ENCODE measurements at regions not wholly inside any gene's neighbourhood (a gene's known extent, or its start where the extent isn't known, plus 50 kb on each side); places are given as distances from the start of the nearest gene placed in this dataset.

DNA sequence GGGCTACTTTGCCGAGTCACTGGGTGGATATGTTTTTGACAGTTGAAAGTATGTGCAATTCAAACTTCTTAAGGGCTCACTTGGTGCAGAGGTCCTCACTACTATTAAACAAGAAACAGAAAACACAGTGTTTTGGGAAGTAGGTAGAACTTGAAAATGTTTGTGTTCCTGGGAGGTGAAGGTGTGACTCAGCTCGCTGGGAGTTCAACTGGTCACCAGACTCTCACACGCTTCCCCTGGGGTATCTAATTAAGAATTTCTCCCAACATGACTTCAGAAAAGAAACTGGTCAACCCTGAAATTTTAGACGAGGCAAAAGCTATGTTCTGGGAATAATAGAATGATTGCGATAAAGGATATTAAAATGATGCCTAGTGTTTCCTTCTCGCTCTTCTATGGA lies 1039.8 kb upstream of the SEMA6D start:
- DNase-seq = no peak

DNA sequence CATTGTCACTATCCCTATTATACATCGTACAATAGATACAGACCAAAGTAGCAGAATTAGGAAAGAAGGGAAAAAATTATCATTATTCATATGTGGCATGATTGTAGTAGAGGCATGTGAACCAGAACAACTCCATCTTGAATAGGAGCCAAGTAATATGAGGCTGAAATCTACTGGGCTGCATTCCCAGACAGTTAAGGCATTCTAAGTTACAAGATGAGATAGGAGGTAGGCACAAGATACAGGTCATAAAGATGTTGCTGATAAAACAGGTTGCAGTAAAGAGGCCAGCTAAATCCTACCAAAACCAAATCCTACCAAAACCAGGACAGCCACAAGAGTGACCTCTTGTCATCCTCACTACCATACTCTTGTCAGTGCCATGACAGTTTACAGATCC lies 1035.4 kb upstream of the SEMA6D start:
- no peak for DNase-seq

DNA sequence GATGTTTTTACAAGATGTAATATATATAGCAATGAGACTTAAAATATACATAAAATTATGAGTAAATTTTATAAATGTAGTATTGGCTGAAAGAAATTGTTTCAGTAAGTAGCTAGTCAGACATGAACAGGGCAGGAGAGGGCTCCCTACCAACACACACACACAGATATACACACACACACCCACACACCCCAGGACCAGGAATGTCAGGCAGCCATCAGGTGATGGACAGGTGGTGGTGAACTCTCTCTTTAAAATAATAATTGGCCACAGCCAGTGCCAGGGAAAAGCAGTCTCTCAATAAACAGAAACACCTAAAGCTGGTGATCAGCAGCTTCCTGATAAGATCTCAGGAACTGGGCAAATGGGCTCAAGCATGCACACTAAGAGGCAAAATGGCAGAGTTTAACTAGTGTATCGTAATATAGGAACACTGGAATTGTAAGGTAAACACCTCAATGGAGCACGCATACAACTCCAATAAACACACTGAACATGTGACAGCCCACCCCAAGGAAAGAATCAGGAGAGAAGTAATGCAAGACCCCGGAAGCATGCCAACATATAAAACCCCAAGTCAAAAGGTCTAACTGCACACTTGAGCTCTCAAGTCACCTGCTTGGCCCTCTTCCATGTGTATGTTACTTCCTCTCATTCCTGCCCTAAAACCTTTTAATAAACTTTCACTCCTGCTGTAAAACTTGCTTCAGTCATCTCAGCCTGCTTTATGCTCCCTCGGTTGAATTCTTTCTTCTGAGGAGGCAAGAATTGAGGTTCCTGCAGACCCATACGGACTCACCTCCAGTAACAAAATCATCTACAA lies 1034.1 kb upstream of the SEMA6D start:
- DNase-seq = no peak

DNA sequence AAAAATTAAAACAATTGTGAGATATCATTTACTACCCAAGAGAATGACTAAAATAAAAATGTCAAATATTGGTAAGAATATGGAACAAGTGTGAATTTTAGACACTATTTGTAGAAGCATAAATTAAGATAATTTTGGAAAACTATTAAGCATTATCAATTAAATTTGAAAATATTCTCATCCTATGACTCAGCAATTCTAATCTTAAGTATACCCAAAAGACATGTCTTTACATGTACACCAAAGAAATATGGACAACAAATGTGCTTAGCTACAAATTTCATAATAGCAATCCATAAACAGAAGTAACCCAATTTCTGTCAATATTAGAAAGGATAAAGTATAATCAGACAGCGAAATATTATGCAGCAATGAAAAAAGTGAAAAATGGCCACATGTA lies 1032.2 kb upstream of the SEMA6D start:
- DNase-seq = no peak

DNA sequence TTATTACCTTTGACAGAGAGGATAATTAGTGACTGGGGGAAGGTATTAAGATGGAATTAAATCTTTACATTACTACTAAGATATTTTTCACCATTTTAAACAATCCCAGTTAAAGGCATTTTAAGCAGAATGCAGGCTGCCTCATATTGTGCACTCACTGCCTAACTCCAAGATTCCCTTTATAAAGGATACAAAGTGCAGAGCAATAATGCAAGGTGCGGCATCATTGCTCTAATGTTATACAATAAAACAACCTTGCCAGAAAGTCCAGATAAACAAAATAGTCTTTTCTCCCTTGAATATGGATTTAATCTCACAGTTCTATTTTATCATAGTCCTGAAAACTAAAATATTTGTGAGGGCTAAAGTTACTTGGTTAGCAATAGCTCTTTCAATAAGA lies 1031.6 kb upstream of the SEMA6D start:
- DNase-seq = no peak

DNA sequence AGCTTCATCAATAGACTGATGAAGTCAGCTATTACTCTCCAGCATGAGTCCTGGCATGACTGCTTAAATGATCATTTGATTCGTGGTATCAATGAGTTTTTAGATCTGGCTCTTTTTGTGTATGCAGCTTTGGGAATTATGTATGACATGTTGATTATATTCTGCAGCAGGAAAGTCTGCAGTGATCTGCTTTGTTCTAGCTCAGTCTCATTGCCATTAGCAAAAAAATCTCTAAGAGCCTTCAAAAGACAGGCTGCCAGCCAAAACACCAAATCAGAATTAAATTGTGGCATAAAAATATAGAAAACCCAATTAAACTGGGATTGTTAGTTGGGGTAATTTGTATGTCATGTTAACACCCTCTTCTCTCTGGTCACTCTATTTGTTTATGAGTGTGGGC lies 1021.0 kb upstream of the SEMA6D start:
- no peak for DNase-seq

DNA sequence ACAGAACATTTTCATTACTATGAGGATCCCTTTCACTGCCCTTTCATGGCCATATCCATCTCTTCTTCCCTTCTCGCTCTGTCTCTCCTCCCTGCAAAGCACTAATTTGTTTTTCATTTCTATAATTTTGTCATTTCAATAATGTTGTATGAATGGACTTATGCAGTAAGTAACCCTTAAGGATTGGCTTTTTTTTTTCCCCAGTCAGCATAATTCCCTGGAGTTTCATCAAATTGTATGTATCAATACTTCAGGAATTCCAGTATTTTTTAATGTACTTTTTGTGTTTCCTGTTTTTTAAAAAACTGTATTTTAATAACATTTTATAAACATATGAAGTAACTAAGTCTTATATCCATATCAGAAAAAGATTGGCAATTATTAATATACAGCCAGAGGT lies 1016.0 kb upstream of the SEMA6D start:
- DNase-seq = no peak

DNA sequence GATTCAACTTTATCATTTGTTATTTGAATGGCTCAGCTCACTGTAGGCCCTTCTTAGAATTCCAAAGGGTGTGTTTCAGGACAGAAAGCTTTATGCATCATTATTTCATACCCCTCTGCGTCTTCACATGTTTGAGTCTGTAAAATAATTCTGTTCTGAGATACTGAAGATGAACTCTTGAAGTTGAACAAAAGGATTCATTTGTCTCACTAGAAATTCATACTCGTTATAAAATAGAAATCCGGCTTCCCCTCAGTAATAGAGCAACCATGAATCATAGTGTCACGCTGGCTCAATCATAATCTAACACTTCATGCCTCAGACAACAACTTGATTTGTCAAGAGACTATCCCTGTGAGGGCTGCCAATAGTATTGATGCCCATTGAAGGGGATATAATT lies 1015.4 kb upstream of the SEMA6D start:
- DNase-seq = no peak

DNA sequence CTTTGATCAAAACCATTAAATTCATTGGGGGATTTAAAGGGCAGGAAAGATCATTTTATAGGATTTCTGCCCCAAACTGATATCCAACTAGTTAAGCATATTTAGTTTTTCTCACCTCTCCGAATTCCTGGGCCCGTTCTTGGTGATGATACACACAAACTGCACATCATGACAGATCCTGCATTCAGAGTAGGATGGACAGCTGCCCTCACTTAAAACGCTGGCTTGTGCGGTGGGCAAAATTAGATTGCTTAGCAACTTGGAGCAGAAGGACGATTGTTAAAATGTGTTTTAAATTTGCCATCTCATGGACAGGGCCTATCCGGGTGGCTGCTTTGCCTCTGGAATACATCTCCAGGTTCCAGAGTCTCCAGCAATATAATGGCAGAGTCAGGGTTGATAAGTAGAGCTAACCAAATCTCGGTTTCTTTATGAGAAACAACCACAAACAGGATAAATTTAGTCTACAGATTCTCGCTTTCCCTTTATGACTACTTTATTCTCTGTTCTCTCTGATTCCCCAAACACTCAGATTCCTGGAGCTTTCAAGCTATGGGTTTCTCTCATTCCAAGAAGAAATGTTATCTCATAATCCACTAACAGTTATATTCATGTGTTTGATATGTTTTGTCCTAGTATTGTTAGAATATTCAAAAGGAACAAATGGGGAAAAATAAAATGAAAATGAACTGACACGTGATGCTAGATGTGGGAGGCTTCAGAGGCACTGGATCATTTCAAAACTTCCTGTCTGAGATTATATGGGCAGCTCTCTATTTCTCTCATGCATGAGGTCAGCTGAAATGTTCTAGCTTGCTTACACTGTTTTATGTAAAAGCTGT lies 1014.1 kb upstream of the SEMA6D start:
- DNase-seq = no peak

DNA sequence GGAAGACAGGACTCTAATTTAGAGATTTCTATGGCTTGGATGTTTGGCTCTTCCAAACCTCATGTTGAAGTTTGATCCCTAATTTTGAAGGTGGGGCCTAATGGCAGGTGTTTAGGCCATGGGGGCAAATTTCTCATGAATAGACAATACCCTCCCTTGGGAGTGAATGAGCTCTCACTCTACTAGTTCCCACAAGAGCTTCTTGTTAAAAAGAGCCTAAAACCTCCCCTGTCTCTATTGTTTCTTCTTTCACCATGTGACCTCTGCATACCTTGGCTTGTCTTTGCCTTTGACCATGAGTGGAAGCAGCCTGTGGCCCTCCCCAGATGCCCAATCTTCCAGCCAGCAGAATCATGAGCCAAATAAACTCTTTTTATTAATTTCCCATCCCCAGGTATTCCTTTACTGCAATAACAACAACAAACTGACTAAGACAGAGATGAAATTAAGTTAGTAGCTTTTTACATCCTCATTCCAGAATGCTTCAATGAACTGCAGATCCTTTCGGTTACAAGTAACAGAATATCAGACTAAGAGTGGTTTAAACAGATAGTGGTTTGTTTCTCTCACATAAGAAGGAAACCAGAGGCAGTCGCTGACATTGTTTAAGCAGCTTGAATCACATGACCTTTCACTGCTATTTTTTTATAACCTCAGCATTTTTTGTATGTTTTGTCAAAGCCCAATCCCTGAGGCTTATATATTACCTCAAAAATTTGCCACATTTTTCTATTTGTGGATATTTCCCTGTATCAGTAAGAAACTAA lies 1013.3 kb upstream of the SEMA6D start:
- no peak for DNase-seq

DNA sequence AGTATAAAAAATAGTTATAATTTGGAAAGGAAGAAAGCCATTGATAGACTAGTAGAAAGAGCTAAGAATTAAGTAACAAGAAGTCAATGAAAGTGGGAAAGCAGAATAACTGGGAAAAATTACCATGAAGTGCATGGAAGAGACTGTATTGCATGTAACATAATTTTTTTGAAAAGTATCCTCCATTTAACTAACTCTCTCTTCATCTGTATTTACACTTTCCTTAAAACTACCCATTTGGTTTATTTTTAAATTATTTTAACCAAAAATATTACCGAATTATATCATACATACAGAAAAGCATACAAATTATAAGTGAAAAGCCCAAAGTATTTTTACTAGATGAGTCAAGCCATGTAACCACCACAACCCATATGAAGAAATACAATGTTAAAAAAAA lies 1009.9 kb upstream of the SEMA6D start:
- DNase-seq = no peak

DNA sequence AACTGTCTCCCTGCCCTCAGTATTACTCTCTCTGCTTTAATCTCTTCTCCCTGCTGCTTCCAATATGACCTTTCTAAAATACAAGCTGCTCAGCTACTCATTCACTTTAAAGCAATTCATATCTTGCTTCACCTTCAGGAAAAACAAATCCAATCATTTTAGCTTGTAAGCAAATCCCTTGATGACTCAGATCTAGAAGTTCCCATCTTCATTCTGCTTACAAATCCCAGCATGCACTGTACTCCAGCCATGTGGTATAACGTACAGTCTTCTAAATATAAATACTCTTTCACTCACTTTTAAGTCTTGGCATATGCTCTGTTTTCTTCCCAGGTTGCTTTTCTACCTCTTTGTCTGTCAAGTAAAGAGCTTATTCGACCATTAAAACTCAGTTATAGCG lies 1009.1 kb upstream of the SEMA6D start:
- no peak for DNase-seq

DNA sequence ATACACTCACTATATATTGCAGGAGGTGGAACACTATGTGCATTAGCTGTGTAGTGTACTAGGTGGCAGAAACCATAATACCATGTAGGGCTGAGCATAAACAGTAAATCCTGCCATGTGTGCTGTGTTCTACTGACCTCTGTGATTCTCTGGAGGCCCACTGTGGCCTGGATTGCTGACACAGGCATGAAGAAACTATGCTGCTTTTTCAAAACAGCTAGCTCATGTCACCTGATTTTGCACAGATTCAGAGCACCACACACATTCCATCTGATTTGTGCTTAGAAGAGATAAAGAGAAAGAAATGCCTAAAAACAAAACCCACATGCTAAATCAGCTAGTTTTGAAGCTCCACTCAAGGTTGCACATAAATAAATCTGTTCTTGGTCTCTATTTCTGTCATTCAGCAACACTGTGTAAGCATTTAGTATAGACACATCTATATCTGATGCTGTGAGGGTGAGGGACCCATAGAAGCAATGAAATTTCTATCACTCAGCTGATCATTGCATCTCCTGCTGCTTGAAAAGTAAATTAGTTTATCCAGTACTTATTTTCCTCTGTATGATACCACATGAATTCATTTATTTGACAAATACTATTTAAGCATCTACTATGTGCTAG lies 1007.7 kb upstream of the SEMA6D start:
- DNase-seq = no peak

DNA sequence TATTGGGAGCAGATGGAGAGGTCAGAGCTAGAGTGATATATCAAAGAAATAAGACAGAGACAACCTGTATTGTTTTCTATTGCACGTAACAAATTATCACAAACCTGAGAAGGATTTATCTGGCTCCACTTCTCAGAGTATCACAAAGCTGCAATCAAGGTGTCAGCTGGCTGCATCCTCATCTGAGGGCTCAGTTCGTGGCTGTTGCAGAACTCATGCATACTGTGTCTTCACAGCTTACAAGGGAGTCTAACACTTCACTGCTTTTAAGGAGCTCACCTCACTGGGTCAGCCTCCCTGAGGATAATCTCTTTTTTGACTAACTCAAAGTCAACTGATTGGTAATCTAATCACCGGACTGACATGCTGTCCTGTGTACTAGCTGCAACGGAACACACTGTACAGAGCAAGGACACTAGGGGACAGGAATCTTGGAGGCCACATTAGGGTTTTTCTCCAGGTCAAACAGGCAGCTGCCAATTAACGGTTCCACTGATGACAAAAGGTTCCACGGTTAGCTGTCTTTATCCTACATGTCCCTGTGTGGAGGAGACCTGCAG lies 1006.8 kb upstream of the SEMA6D start:
- no peak for DNase-seq

DNA sequence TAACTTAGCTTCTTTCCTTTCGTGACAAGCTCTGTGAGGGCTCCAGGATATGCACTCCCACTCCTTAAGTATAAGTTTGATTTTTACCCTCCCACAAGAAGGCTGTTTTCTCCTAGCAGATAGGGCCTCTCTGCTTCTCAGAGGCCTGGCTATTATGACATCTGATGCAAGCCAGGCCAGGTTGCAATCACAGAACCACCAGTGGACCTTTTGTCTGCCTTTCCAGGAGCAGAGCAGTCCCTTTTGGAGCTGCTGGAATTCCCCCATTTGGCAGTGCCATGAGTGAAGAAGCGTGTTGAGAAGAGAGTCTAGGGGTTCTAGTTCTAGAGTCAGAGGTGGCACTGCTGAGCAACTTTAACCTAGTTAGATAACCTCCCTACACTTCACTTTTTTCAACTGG lies 1004.3 kb upstream of the SEMA6D start:
- no peak for DNase-seq

DNA sequence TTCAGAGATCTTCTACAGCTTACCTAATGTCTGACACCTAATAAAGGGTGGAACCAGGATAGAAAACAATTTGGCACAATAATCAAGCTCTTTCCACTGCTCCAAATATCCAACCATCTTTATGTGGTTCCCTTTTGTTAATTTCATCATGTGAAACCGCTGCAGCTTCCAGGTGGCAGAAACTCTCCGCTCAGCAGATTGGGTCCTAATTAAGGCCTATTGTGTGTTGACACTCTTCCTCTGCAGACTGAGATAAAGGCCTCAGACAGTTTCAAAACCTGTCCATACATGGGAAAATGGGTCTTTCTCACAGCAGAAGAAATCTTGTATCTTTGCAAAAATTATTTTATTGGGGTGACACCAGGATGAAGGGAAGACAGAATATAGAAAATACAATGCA lies 1002.4 kb upstream of the SEMA6D start:
- no peak for DNase-seq

DNA sequence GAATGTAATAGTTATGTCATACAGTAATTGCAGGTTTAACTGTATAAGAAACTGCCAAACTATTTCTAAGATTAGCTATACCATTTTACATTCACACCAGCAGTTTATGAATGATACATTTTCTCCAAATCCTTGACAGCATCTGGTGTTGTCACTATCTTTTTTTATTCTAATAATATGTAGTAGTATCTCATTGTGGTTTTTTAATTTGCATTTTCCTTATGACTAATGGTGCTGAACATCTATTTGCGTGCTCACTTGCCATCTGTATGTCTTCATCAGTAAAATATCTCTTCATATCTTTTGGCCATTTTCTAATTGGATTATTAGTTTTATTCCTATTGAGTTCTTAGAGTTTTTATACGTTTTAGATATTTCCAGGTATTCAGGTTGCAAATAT lies 994.0 kb upstream of the SEMA6D start:
- no peak for DNase-seq

DNA sequence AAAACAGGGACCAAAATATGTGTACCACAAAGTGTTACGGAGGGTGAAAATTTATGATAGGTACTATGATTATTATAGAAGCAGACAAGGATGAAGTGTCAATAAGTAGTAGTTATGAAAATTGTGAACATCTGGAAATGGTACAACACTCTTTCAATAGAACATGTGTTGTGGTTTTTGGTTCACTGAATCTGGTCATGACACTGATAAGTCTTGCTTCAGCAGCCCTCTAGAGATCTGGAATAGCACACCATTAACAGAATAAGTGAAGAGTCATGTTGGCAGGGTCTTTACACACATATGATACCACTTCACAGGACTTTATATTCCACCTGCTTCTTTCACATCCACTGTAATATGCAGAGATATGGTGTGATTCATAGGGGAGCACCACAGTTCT lies 985.2 kb upstream of the SEMA6D start:
- no peak for DNase-seq

DNA sequence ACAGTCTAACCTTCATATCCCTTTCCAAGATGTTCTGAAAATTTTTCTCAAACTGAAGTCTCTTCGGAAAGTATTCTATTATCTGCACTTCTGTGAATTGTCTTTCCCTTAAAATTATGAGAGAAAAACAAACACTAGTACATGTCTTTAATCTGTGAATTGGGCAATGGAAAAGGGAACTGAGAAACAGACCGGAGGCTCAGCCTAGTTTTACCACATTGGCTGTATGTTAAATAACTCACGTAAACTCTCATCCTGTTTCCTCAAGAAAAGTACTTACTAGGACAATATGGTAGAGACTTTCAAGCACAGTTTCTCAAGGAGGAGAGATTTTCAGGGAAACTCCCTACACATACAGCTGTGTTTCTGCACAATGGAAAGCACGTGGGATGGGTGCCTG lies 982.2 kb upstream of the SEMA6D start:
- DNase-seq = no peak

DNA sequence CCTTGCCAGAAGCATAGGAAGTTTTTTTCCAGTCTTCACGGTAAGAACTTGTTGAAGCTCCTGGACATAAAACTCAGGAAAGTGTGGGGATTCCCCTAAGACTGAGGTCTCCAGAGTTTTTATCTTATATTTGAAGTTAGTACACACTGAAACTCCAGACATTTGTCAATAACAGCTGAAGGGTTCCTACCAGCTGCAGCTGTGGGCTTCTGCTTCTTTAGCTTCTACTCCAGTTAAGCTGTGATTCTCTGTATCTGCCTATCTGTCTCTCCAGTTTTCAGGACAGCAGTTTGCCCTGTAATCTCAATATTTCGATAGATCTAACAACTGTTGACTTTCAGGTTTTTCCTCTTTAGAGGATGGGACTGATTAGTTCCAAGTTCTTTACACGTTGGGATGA lies 966.0 kb upstream of the SEMA6D start:
- no peak for DNase-seq

DNA sequence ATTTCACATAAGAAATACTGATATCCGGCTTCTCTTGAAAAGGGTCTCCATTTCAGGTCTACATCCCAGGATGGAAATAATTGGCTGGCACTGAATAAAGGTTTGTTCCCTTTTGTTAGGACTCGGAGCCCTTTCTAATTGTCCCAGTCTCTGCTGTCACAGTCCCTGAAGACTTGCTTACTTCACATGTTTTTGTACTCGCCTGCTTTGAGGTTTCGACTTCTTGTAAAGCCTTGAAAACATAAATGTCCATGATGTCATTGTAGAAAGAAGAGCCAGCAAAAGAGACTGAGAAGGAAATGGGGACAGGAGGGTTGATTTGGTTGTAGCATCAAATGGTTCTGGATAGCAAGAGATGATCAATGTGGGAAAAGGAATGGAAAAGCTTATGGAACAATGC lies 963.4 kb upstream of the SEMA6D start:
- no peak for DNase-seq

DNA sequence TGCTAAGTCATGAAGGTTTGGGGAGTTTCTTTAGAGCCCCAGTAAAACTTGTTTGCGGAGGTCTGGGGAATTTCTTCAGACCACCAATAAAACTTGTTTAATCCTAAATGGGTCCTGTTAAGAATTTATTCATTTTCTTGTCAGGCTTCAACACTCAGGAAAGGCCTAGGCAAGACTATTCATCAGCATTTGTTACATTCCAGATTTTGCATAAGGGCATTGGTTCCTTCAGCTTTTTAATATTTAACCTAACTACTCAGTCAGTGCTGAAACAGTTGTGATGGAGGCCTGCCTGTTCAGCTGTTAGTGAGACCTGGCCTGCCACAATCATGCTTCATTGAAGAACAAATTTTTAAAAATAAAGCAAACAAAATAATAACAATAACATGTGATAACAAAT lies 954.2 kb upstream of the SEMA6D start:
- no peak for DNase-seq

DNA sequence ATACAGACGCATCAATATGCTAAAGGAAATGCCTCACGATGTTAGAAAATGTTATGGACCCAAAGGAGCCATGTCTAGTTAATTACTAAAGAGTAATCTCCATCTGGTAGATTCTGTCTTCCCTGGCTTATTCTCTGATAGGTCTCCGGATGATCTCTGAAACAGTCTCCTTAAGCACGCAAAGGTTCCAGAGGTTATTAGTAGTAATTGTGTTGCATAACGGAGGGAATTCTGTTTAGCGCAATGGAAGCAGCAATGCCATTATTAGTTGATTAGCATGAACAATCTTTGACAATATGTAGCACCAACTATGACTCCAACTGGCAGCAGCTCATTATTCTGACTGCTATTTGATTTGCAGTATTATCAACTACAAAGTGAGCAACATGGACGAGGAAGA lies 952.5 kb upstream of the SEMA6D start:
- no peak for DNase-seq
